Stimulated activated CD8-positive, alpha-beta memory T cell treated with anti-CD3 and anti-CD28 coated beads, Interleukin-2, amount 100 ng/mL, for 48 hours (primary cell): ENCODE measurements at regions not wholly inside any gene's neighbourhood (a gene's known extent, or its start where the extent isn't known, plus 50 kb on each side); places are given as distances from the start of the nearest gene placed in this dataset.

Source experiments
- DNase-seq, 2 donors: peaks; one replicate each; pipeline ENCODE4 v3.0.0-alpha.2; 2020; ENCODE audit warnings: low read depth in 2 of 2

GRCh38 chr2:33900610-33901009 lies 301.5 kb upstream of the FAM98A start:
- no peak for DNase-seq

- DNase-seq: no peak
Observed at GRCh38 chr2:33897741-33898140, 298.6 kb upstream of the FAM98A start.

- no peak for DNase-seq
Observed at GRCh38 chr2:33893824-33894223, 294.7 kb upstream of the FAM98A start.

- no peak for DNase-seq
Observed at GRCh38 chr2:33891616-33892015, 292.5 kb upstream of the FAM98A start.

- no peak for DNase-seq
Observed at GRCh38 chr2:33890686-33891085, 291.6 kb upstream of the FAM98A start.

GRCh38 chr2:33877348-33878016 lies 278.4 kb upstream of the FAM98A start:
- no peak for DNase-seq

GRCh38 chr2:33873076-33873605 lies 274.0 kb upstream of the FAM98A start:
- no peak for DNase-seq

GRCh38 chr2:33859811-33860461 lies 260.8 kb upstream of the FAM98A start:
- no peak for DNase-seq

GRCh38 chr2:33859176-33859575 lies 260.1 kb upstream of the FAM98A start:
- DNase-seq: no peak

- DNase-seq: no peak
Observed at GRCh38 chr2:33848486-33848885, 249.4 kb upstream of the FAM98A start.

- no peak for DNase-seq
Observed at GRCh38 chr2:33839791-33840190, 240.7 kb upstream of the FAM98A start.

- DNase-seq: no peak
Observed at GRCh38 chr2:33836628-33837027, 237.5 kb upstream of the FAM98A start.

GRCh38 chr2:33835911-33836310 lies 236.8 kb upstream of the FAM98A start:
- DNase-seq: no peak

- DNase-seq: no peak
Observed at GRCh38 chr2:33822964-33823363, 223.9 kb upstream of the FAM98A start.

GRCh38 chr2:33812707-33813106 lies 213.6 kb upstream of the FAM98A start:
- DNase-seq: no peak

GRCh38 chr2:33810046-33810835 lies 211.1 kb upstream of the FAM98A start:
- no peak for DNase-seq

- DNase-seq: no peak
Observed at GRCh38 chr2:33806041-33806440, 206.9 kb upstream of the FAM98A start.

- no peak for DNase-seq
Observed at GRCh38 chr2:33804155-33804554, 205.1 kb upstream of the FAM98A start.

GRCh38 chr2:33796511-33796910 lies 197.4 kb upstream of the FAM98A start:
- DNase-seq: no peak

- DNase-seq: no peak
Observed at GRCh38 chr2:33791625-33792024, 192.5 kb upstream of the FAM98A start.

GRCh38 chr2:33788044-33788443 lies 188.9 kb upstream of the FAM98A start:
- no peak for DNase-seq

- no peak for DNase-seq
Observed at GRCh38 chr2:33786881-33787280, 187.8 kb upstream of the FAM98A start.
